ENCODE measurements at regions not wholly inside any gene's neighbourhood (a gene's known extent, or its start where the extent isn't known, plus 50 kb on each side); places are given as distances from the start of the nearest gene placed in this dataset.

GRCh38 chr10:42963312-42963711 is 113.6 kb upstream of the RET start:
- no peaks in the 10 kb centered on the region for H3K27me3 ChIP-seq (ENCODE audit: insufficient read depth, low read depth)
- intact Hi-C loops (cut with micrococcal nuclease; ENCODE audit: unreplicated experiment) = no loop called here
- H3F3A ChIP-seq (ENCODE audit: insufficient read depth, low read depth) = peaks cover 6% of the 10 kb centered on the region; the same call in 1 of the 2 replicates

DNA sequence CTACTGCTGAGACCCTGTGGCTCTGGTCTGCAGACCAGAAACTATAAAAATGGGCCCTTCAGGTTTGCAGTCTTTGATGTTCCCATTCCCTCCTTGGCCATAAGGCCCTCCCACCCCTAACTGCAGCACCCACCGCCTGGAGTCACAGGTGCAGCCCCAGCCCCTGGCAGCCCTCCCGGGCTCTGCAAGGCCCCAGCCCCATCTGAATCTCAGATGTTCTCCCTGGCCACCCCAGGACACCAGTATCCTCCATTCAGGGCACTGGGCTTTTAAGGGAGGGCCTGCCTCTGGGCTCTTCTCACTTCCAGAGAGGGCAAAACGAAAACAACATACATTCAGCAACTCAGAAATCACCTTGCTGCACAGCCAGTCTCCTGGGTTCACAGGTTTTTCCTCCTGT is 107.7 kb upstream of the RET start:
- Histone ChIP-seq H3K4me1 (replicated peaks; ENCODE audit: insufficient read depth) (no peaks in the 10 kb centered on the region), H3K9me3 (ENCODE audit: insufficient read depth, low read depth) (no peaks in the 10 kb centered on the region), H3K27me3 (ENCODE audit: insufficient read depth, low read depth) (no peaks in the 10 kb centered on the region), H2AFZ (no peak overlapping the region), H4K20me1 (ENCODE audit: insufficient read depth) (no peaks in the 10 kb centered on the region), H3K4me3 (no peak overlapping the region), H3F3A (ENCODE audit: insufficient read depth, low read depth) (no peaks in the 10 kb centered on the region), H3K79me2 (ENCODE audit: low read depth) (no peaks in the 10 kb centered on the region), H3K9me2 (ENCODE audit: insufficient read depth) (no peaks in the 10 kb centered on the region), H3K27ac (no peak overlapping the region), H3K36me3 (ENCODE audit: low read depth) (no peaks in the 10 kb centered on the region), H3K4me2 (no peak overlapping the region)
- ChIA-PET POLR2A (ENCODE audit: unreplicated experiment) (no interaction called here), CTCF (no interaction called here)
- no TSS peak for BruUV-seq (replicated peaks)
- no peak for DNase-seq
- intact Hi-C loops (cut with micrococcal nuclease; ENCODE audit: unreplicated experiment) = no loop called here
- TF ChIP-seq CTCF (conservative IDR thresholded peaks at IDR 0.05) (no peak), EZH2 (IDR thresholded peaks at IDR 0.05; ENCODE audit: low read depth) (no peak)

More at GRCh38 chr10:42963312-42963711, 113.6 kb upstream of the RET start:
- no peak overlapping the region for H2AFZ ChIP-seq
- H3K4me2 ChIP-seq = no peak overlapping the region
- ChIA-PET POLR2A (ENCODE audit: unreplicated experiment) (no interaction called here), CTCF (no interaction called here)
- no peaks in the 10 kb centered on the region for H3K9me3 ChIP-seq (ENCODE audit: insufficient read depth, low read depth)
- H3K9me2 ChIP-seq (ENCODE audit: insufficient read depth) = no peaks in the 10 kb centered on the region
- no peak overlapping the region for H3K27ac ChIP-seq
- no peak for DNase-seq
- no peaks in the 10 kb centered on the region for H4K20me1 ChIP-seq (ENCODE audit: insufficient read depth)
- H3K4me1 ChIP-seq (replicated peaks; ENCODE audit: insufficient read depth) = peaks cover 20% of the 10 kb centered on the region
- TF ChIP-seq EZH2 (IDR thresholded peaks at IDR 0.05; ENCODE audit: low read depth) = no peak
- TF ChIP-seq CTCF (conservative IDR thresholded peaks at IDR 0.05) = no peak
- no peaks in the 10 kb centered on the region for H3K36me3 ChIP-seq (ENCODE audit: low read depth)
- H3K4me3 ChIP-seq = no peak overlapping the region
- no TSS peak for BruUV-seq (replicated peaks)
- H3K79me2 ChIP-seq (ENCODE audit: low read depth) = no peaks in the 10 kb centered on the region

DNA sequence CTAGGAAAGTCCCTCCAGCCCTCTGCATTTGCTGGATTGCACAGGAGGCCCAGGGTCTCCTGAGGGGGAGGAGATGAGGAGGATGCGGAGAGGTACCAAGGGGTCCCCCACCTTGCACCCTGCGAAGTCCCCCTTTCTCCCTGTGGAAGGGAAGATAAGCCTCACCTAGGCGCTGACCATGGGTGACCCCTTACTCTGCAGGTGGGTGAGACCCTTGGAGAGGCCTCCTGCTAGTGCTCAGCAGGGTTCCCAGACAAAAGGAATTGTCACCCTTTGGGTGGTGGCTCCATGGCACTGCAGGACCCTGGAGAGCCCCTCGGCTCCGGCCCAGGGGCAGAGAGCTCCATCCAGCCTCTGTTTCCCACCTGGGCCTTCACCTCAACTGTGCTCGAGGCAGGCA is 107.0 kb upstream of the RET start:
- intact Hi-C loops (cut with micrococcal nuclease; ENCODE audit: unreplicated experiment) = loop anchor here (10.0 kb wide), 1 partner anchor 105 kb away; no protein-coding TSS in a partner anchor
- no peak overlapping the region for H3K4me2 ChIP-seq

More for the DNA sequence above, 107.0 kb upstream of the RET start:
- Histone ChIP-seq H2AFZ (no peak overlapping the region), H3K9me3 (ENCODE audit: insufficient read depth, low read depth) (no peaks in the 10 kb centered on the region), H3K9me2 (ENCODE audit: insufficient read depth) (no peaks in the 10 kb centered on the region), H4K20me1 (ENCODE audit: insufficient read depth) (no peaks in the 10 kb centered on the region), H3K27ac (no peak overlapping the region), H3K4me1 (replicated peaks; ENCODE audit: insufficient read depth) (no peaks in the 10 kb centered on the region), H3K4me3 (no peak overlapping the region), H3K27me3 (ENCODE audit: insufficient read depth, low read depth) (no peaks in the 10 kb centered on the region), H3F3A (ENCODE audit: insufficient read depth, low read depth) (no peaks in the 10 kb centered on the region), H3K79me2 (ENCODE audit: low read depth) (no peaks in the 10 kb centered on the region), H3K36me3 (ENCODE audit: low read depth) (no peaks in the 10 kb centered on the region)
- TF ChIP-seq EZH2 (IDR thresholded peaks at IDR 0.05; ENCODE audit: low read depth) = no peak
- no peak for TF ChIP-seq CTCF (conservative IDR thresholded peaks at IDR 0.05)
- ChIA-PET POLR2A (ENCODE audit: unreplicated experiment) (no interaction called here), CTCF (no interaction called here)
- no TSS peak for BruUV-seq (replicated peaks)
- DNase-seq = no peak

Data from PC-9 (cell line).